ENCODE measurements at regions not wholly inside any gene's neighbourhood (a gene's known extent, or its start where the extent isn't known, plus 50 kb on each side); places are given as distances from the start of the nearest gene placed in this dataset.

GRCh38 chr17:45675892-45676291 is 108.2 kb upstream of the CRHR1 start:
- TF ChIP-seq CTCF (IDR thresholded peaks at IDR 0.05 in 4 of 5, conservative IDR thresholded peaks at IDR 0.05 in 1 of 5): no peak
- no peak for TF ChIP-seq POLR2A (IDR thresholded peaks at IDR 0.05)
